ENCODE measurements at regions not wholly inside any gene's neighbourhood (a gene's known extent, or its start where the extent isn't known, plus 50 kb on each side); places are given as distances from the start of the nearest gene placed in this dataset.

- no peak for TF ChIP-seq CTCF (IDR thresholded peaks at IDR 0.05)
- TF ChIP-seq POLR2A (IDR thresholded peaks at IDR 0.05) = no peak
Measured at GRCh38 chr18:54030434-54030833, 194.0 kb downstream of the MBD2 start.
